ENCODE measurements at regions not wholly inside any gene's neighbourhood (a gene's known extent, or its start where the extent isn't known, plus 50 kb on each side); places are given as distances from the start of the nearest gene placed in this dataset.

GRCh38 chr4:170167678-170168077, 77.9 kb upstream of the AADAT start:
- TF ChIP-seq GATA2 (IDR thresholded peaks at IDR 0.05; ENCODE audit: low read depth, low read length): no peak
- no peak for TF ChIP-seq GATA3 (IDR thresholded peaks at IDR 0.05; ENCODE audit: low read depth, low read length)

Measured in SH-SY5Y (cell line).